GM12892 (cell line): ENCODE measurements at regions not wholly inside any gene's neighbourhood (a gene's known extent, or its start where the extent isn't known, plus 50 kb on each side); places are given as distances from the start of the nearest gene placed in this dataset.

Experiments used
- POLR2A ChIP-seq: IDR thresholded peaks from 2 replicates; pipeline ENCODE4 v1.6.1; 2011; ENCODE audit warnings: low read depth, low read length, control low read depth
- POLR2AphosphoS5 ChIP-seq: IDR thresholded peaks from 2 replicates; pipeline ENCODE4 v1.6.1; 2011; ENCODE audit warnings: low read depth, low read length, control low read depth
- TAF1 ChIP-seq: IDR thresholded peaks from 2 replicates; pipeline ENCODE4 v1.6.1; 2011; ENCODE audit warnings: low read depth, mild to moderate bottlenecking, control low read depth, low read length, borderline replicate concordance

- TF ChIP-seq POLR2AphosphoS5, result no peak
- no peak for TF ChIP-seq POLR2A
- TF ChIP-seq TAF1, result no peak
Observed at GRCh38 chr5:173770637-173771036, 117.5 kb upstream of the CPEB4 start.
